HEK293 (cell line): ENCODE measurements at regions not wholly inside any gene's neighbourhood (a gene's known extent, or its start where the extent isn't known, plus 50 kb on each side); places are given as distances from the start of the nearest gene placed in this dataset.

Experiments
- CTCF ChIA-PET: fragments of 350-600 bp; formaldehyde crosslinking; extraction: SDS; loops from one replicate; lab custom pipeline; 2021; ENCODE audit warnings: antibody characterized with exemption; lab: Yijun Ruan, JAX
- POLR2A ChIA-PET: fragments of 300-600 bp; formaldehyde crosslinking; extraction: SDS; loops from one replicate; lab custom pipeline; 2020; ENCODE audit warnings: antibody characterized with exemption, inconsistent platforms; lab: Yijun Ruan, JAX
- H3K27ac ChIP-seq: fragments of 200-500 bp; sonication (Bioruptor generic); 2 replicates; pipeline ENCODE4 v1.5.1; 2014; ENCODE audit warnings: low read depth, low read length, control low read depth, inconsistent platforms; ENCODE audit errors: extremely low read depth
- H3K36me3 ChIP-seq, 2 experiments: fragments of 200-500 bp in 1 of 2; sonication (Bioruptor generic) in 1 of 2; 1 replicate in 1 of 2; 2 replicates in 1 of 2; pipeline ENCODE4 v1.5.1; 2014 to 2017; ENCODE audit warnings: inconsistent platforms in 2 of 2, low read length in 2 of 2; ENCODE audit not compliant: control insufficient read depth in 2 of 2, insufficient read depth in 1 of 2
- H3K4me1 ChIP-seq: fragments of 200-500 bp; sonication (Bioruptor generic); 2 replicates; pipeline ENCODE4 v1.5.1; 2014; ENCODE audit warnings: mild to moderate bottlenecking, low read length, inconsistent platforms; ENCODE audit not compliant: control insufficient read depth, insufficient read depth
- H3K4me3 ChIP-seq: 2 replicates; pipeline ENCODE4 v1.5.1; 2011; ENCODE audit warnings: low read depth, mild to moderate bottlenecking, control low read depth, low read length, moderate library complexity
- H3K9me3 ChIP-seq: fragments of 200-500 bp; sonication (Bioruptor generic); 2 replicates; pipeline ENCODE4 v1.5.1; 2014; ENCODE audit warnings: low read depth, low read length, inconsistent platforms; ENCODE audit not compliant: control insufficient read depth, insufficient read depth
- KLF9 ChIP-seq: fragments of 450-650 bp; formaldehyde crosslinking; IDR thresholded peaks from 2 replicates; pipeline ENCODE4 v1.5.1; 2016; ENCODE audit warnings: missing biosample characterization, missing genetic modification characterization, low read depth
- RBAK ChIP-seq: fragments of 450-650 bp; formaldehyde crosslinking; IDR thresholded peaks from 2 replicates; pipeline ENCODE4 v1.5.1; 2016; ENCODE audit warnings: missing biosample characterization, missing genetic modification characterization
- ZFP3 ChIP-seq: fragments of 450-650 bp; formaldehyde crosslinking; IDR thresholded peaks from 2 replicates; pipeline ENCODE4 v1.5.1; 2016; ENCODE audit warnings: low read depth, missing biosample characterization, missing genetic modification characterization
- ZNF138 ChIP-seq: fragments of 450-650 bp; formaldehyde crosslinking; IDR thresholded peaks from 2 replicates; pipeline ENCODE4 v1.5.1; 2016; ENCODE audit warnings: missing biosample characterization, missing genetic modification characterization, borderline replicate concordance
- ZNF157 ChIP-seq: fragments of 450-650 bp; formaldehyde crosslinking; IDR thresholded peaks from 2 replicates; pipeline ENCODE4 v1.5.1; 2016; ENCODE audit warnings: missing biosample characterization, missing genetic modification characterization
- ZNF16 ChIP-seq: fragments of 450-650 bp; formaldehyde crosslinking; IDR thresholded peaks from 2 replicates; pipeline ENCODE4 v1.5.1; 2016; ENCODE audit warnings: low read depth, missing biosample characterization, missing genetic modification characterization
- ZNF174 ChIP-seq: fragments of 450-650 bp; formaldehyde crosslinking; IDR thresholded peaks from 2 replicates; pipeline ENCODE4 v1.5.0; 2017; ENCODE audit warnings: missing biosample characterization, mild to moderate bottlenecking, missing genetic modification characterization
- ZNF239 ChIP-seq: fragments of 450-650 bp; formaldehyde crosslinking; IDR thresholded peaks from 2 replicates; pipeline ENCODE4 v1.5.1; 2016; ENCODE audit warnings: missing biosample characterization, missing genetic modification characterization
- ZNF302 ChIP-seq: fragments of 450-650 bp; formaldehyde crosslinking; IDR thresholded peaks from 2 replicates; pipeline ENCODE4 v1.5.1; 2016; ENCODE audit warnings: missing biosample characterization, missing genetic modification characterization, low read depth
- ZNF366 ChIP-seq: fragments of 450-650 bp; formaldehyde crosslinking; conservative IDR thresholded peaks from 2 replicates; pipeline ENCODE4 v1.5.1; 2016; ENCODE audit warnings: missing biosample characterization, missing genetic modification characterization
- ZNF473 ChIP-seq: fragments of 450-650 bp; formaldehyde crosslinking; IDR thresholded peaks from 2 replicates; pipeline ENCODE4 v1.5.1; 2017; ENCODE audit warnings: missing biosample characterization, missing genetic modification characterization
- ZNF571 ChIP-seq: fragments of 450-650 bp; formaldehyde crosslinking; IDR thresholded peaks from 2 replicates; pipeline ENCODE4 v1.5.0; 2017; ENCODE audit warnings: missing biosample characterization, missing genetic modification characterization
- ZNF626 ChIP-seq: fragments of 450-650 bp; sonication (Bioruptor Pico); formaldehyde crosslinking; IDR thresholded peaks from 2 replicates; pipeline ENCODE4 v1.5.1; 2018; ENCODE audit warnings: missing biosample characterization, missing genetic modification characterization, inconsistent platforms
- ZNF629 ChIP-seq: fragments of 450-650 bp; formaldehyde crosslinking; IDR thresholded peaks from 2 replicates; pipeline ENCODE4 v1.5.1; 2017; ENCODE audit warnings: missing biosample characterization, missing genetic modification characterization
- ZNF701 ChIP-seq: fragments of 450-650 bp; formaldehyde crosslinking; IDR thresholded peaks from 2 replicates; pipeline ENCODE4 v1.5.1; 2016; ENCODE audit warnings: missing biosample characterization, missing genetic modification characterization
- ZNF76 ChIP-seq: fragments of 450-650 bp; formaldehyde crosslinking; IDR thresholded peaks from 2 replicates; pipeline ENCODE4; 2016; ENCODE audit warnings: low read depth, missing biosample characterization, missing genetic modification characterization, borderline replicate concordance
- ZNF791 ChIP-seq: fragments of 450-650 bp; formaldehyde crosslinking; IDR thresholded peaks from 2 replicates; pipeline ENCODE4 v1.5.1; 2016; ENCODE audit warnings: missing biosample characterization, missing genetic modification characterization
- TF ChIP-seq, protein P1 (sequence below): fragments of 450-650 bp; formaldehyde crosslinking; IDR thresholded peaks from 2 replicates; pipeline ENCODE4 v1.5.1; 2016; ENCODE audit warnings: missing biosample characterization, missing genetic modification characterization
- TF ChIP-seq, protein P2 (sequence below): fragments of 450-650 bp; formaldehyde crosslinking; IDR thresholded peaks from 2 replicates; pipeline ENCODE4 v1.5.1; 2016; ENCODE audit warnings: missing biosample characterization, missing genetic modification characterization

DNA sequence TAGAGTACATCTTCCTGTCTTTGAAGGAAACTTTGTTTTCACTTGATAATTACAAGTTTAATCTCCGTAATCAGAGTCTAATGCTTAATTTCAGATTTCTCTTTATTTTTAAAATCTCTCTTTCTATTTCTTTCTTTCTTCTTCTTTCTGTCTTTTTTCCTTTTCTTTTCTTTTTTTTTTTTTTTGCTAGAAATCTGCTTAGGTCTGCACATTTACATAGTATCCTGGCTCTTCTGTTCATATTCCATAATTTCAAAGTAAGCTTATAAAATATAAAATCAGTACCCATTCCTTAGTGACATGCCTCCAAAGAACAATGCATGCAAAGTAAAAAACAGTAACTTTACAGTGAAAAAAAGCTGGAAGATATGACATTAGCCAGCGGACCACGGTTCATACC lies 601.7 kb upstream of the VSTM2A start (continued):
- TF ChIP-seq ZNF157 (tag by site-specific recombination) (no peak), ZNF366 (tag by site-specific recombination) (no peak), ZNF473 (no peak), ZFP3 (tag by site-specific recombination) (no peak)

DNA sequence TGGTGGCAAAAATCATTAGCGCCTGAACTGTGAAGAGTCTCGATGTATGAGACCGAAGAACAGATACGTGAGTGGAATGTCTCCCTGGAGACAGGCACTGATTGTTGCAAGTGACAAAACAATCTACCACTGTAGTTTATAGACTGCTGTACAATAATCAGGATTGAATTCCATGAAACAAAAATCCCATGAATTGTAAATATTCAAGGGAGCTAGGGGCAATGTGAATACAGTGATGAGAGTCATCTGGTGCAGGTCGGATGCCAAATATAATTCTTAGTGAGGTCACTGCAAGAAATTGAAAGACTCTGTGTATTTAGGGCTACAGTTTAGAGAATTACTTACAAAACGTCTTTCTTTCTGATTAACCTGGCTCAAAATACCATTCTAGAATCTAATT lies 594.4 kb upstream of the VSTM2A start:
- Histone ChIP-seq H3K27ac (no peak overlapping the region), H3K4me1 (no peaks in the 10 kb centered on the region), H3K36me3 (no peaks in the 10 kb centered on the region), H3K4me3 (no peak overlapping the region), H3K9me3 (no peaks in the 10 kb centered on the region)
- ChIA-PET POLR2A (no interaction called here), CTCF (no interaction called here)
- TF ChIP-seq ZFP3 (tag by site-specific recombination) (no peak), ZNF629 (tag by site-specific recombination) (no peak), ZNF791 (tag by site-specific recombination) (no peak), ZNF16 (no peak), ZNF174 (no peak), RBAK (tag by site-specific recombination) (no peak), ZNF157 (tag by site-specific recombination) (no peak), ZNF138 (tag by site-specific recombination) (no peak), ZNF626 (tag by site-specific recombination) (no peak), ZNF701 (no peak)
- TF ChIP-seq, protein P1, sequence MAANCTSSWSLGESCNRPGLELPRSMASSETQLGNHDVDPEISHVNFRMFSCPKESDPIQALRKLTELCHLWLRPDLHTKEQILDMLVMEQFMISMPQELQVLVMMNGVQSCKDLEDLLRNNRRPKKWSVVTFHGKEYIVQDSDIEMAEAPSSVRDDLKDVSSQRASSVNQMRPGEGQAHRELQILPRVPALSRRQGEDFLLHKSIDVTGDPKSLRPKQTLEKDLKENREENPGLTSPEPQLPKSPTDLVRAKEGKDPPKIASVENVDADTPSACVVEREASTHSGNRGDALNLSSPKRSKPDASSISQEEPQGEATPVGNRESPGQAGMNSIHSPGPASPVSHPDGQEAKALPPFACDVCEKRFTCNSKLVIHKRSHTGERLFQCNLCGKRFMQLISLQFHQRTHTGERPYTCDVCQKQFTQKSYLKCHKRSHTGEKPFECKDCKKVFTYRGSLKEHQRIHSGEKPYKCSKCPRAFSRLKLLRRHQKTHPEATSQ (tag by site-specific recombination), result no peak
- TF ChIP-seq, protein P2, sequence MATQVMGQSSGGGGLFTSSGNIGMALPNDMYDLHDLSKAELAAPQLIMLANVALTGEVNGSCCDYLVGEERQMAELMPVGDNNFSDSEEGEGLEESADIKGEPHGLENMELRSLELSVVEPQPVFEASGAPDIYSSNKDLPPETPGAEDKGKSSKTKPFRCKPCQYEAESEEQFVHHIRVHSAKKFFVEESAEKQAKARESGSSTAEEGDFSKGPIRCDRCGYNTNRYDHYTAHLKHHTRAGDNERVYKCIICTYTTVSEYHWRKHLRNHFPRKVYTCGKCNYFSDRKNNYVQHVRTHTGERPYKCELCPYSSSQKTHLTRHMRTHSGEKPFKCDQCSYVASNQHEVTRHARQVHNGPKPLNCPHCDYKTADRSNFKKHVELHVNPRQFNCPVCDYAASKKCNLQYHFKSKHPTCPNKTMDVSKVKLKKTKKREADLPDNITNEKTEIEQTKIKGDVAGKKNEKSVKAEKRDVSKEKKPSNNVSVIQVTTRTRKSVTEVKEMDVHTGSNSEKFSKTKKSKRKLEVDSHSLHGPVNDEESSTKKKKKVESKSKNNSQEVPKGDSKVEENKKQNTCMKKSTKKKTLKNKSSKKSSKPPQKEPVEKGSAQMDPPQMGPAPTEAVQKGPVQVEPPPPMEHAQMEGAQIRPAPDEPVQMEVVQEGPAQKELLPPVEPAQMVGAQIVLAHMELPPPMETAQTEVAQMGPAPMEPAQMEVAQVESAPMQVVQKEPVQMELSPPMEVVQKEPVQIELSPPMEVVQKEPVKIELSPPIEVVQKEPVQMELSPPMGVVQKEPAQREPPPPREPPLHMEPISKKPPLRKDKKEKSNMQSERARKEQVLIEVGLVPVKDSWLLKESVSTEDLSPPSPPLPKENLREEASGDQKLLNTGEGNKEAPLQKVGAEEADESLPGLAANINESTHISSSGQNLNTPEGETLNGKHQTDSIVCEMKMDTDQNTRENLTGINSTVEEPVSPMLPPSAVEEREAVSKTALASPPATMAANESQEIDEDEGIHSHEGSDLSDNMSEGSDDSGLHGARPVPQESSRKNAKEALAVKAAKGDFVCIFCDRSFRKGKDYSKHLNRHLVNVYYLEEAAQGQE (tag by site-specific recombination), result no peak

DNA sequence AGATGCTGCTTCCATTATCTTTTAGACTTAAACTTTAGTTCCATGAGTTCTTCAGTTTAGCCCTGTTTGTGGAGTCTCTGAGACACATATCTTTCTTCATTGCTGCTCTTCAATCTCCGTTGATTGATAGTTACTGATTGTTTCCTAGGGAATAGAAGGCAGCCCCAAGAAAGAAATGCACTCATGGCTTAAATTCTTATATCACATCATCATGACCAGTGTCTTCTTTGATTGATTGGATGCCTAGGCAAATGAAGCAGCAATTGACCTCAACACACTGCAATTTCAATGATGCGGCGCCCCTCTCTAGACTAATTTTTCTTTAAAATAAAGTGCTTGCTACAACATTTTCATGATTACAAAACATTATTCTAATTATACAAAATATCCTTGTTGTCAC lies 576.5 kb upstream of the VSTM2A start:
- H3K36me3 ChIP-seq, result no peaks in the 10 kb centered on the region
- TF ChIP-seq ZNF239 (tag by site-specific recombination), result no peak
- no peak for TF ChIP-seq ZFP3 (tag by site-specific recombination)
- TF ChIP-seq ZNF571, result no peak
- TF ChIP-seq ZNF302 (tag by site-specific recombination), result no peak
- no peak for TF ChIP-seq KLF9 (tag by site-specific recombination)
- no peak for TF ChIP-seq ZNF76 (tag by site-specific recombination)
- no peak for TF ChIP-seq ZNF701
- H3K27ac ChIP-seq, result no peak overlapping the region
- H3K4me3 ChIP-seq, result no peak overlapping the region
- POLR2A ChIA-PET, result no interaction called here
- no peaks in the 10 kb centered on the region for H3K9me3 ChIP-seq
- CTCF ChIA-PET, result no interaction called here
- H3K4me1 ChIP-seq, result no peaks in the 10 kb centered on the region
